ENCODE measurements at regions not wholly inside any gene's neighbourhood (a gene's known extent, or its start where the extent isn't known, plus 50 kb on each side); places are given as distances from the start of the nearest gene placed in this dataset.

DNA sequence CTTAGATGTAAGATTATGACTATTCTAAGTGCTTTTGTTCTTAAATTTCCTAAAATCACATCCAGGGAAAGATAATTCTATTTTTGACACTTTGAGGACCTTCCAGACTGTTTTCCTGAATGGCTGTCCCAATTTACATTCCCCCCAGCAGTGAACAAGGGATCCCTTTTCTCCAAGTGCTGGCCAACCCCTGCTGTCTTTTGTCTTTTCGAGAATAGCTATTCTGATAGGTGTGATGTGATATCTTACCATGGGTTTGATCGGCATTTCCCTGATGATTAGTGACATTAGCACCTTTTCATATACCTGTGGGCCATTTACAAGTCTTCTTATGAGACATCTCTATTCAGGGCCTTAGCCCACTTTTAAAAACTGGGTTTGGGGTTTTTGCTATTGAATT, 526.7 kb upstream of the FZD8 start:
- TF ChIP-seq, protein P1, sequence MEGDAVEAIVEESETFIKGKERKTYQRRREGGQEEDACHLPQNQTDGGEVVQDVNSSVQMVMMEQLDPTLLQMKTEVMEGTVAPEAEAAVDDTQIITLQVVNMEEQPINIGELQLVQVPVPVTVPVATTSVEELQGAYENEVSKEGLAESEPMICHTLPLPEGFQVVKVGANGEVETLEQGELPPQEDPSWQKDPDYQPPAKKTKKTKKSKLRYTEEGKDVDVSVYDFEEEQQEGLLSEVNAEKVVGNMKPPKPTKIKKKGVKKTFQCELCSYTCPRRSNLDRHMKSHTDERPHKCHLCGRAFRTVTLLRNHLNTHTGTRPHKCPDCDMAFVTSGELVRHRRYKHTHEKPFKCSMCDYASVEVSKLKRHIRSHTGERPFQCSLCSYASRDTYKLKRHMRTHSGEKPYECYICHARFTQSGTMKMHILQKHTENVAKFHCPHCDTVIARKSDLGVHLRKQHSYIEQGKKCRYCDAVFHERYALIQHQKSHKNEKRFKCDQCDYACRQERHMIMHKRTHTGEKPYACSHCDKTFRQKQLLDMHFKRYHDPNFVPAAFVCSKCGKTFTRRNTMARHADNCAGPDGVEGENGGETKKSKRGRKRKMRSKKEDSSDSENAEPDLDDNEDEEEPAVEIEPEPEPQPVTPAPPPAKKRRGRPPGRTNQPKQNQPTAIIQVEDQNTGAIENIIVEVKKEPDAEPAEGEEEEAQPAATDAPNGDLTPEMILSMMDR (IDR thresholded peaks at IDR 0.05), result no peak
- no peak for TF ChIP-seq POLR2A (IDR thresholded peaks at IDR 0.05)
- H3K9me3 ChIP-seq, result no peaks in the 10 kb centered on the region
- no peak overlapping the region for H3K4me3 ChIP-seq
- no peaks in the 10 kb centered on the region for H3K4me1 ChIP-seq
- no peak for ATAC-seq
- H3K27ac ChIP-seq, result no peak overlapping the region
- intact Hi-C loops (cut with DNase I), result no loop called here
- no peaks in the 10 kb centered on the region for H3K36me3 ChIP-seq (replicated peaks in 1 of 2; ENCODE audit: insufficient read depth in 1 of 2, low read depth in 2 of 2)
- DNase-seq, result no peak
- no peaks in the 10 kb centered on the region for H3K27me3 ChIP-seq
- 68 to 69% methylated on average over 2 of the region's 2 CpGs for WGBS, 2 donors

DNA sequence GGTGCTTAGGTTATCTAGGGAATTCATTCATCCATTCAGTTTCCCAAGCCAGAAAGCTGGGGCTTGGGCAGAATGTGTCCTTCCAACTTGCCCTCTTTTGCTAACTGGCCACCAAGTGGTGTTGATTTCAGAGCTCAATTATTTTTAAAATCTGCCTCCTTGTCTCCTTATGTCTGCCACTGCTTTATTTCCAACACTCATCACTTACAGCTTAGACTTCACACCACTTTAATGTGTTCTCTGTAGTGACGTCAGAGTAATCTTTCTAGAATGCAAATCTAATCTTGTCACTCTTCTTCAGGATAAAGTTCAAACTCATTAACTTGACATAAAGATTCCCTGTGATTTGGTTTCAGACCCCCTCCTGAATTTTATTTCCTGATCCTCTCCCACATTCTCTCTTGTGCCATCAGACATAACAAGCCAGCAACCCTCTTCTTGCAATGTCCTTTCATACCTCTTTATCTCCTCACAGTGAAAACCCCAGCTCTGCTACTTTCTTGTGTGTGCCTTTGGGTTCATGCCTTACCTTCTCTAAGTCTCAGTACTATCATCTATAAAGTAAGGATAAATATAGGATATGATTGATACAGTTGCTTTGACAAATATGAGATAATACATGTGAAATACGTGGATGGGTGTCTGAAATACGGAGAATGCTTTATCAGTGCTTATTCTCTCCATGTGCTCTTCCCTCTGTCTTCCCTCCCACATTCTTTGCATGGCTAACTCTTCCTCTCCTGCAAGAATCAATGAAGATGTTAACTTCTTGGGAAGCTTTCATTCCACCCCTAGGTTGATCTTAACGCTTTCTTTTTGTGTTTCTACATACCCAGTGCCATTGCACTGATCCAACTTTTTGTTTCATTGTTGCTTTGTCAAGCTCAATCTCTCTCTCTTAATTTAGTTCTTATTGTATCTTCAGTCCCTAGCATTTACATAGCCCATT, 522.7 kb upstream of the FZD8 start:
- Histone ChIP-seq H3K27ac (no peak overlapping the region), H3K27me3 (no peaks in the 10 kb centered on the region), H3K9me3 (no peaks in the 10 kb centered on the region), H3K4me1 (no peaks in the 10 kb centered on the region), H3K4me3 (no peak overlapping the region), H3K36me3 (replicated peaks in 1 of 2; ENCODE audit: insufficient read depth in 1 of 2, low read depth in 2 of 2) (no peaks in the 10 kb centered on the region)
- TF ChIP-seq, protein P1 (IDR thresholded peaks at IDR 0.05), result no peak
- no peak for TF ChIP-seq POLR2A (IDR thresholded peaks at IDR 0.05)
- no peak for DNase-seq
- ATAC-seq, result no peak
- 62 to 68% methylated on average over 4 of the region's 4 CpGs for WGBS, 2 donors
- intact Hi-C loops (cut with DNase I), result no loop called here

DNA sequence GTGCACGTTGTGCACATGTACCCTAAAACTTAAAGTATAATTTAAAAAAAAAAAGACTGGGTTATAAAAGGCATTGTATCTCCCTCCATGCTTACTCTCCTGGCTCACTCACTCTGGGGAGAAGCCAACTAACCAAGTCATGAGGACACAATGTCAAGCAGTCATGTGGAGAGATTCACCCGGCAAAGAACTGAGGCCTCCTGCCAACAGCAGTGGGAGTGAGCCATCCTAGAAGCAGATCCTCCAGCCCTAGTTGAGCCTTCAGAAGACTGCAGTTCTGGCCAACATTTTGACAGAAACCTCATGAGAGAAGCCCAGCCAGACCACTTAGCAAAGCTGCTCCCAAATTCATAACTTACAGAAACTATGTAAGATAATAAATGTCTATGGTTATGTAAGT, 521.7 kb upstream of the FZD8 start:
- 92 to 93% methylated on average over 2 of the region's 2 CpGs for WGBS, 2 donors
- Histone ChIP-seq H3K4me1 (no peaks in the 10 kb centered on the region), H3K4me3 (no peak overlapping the region), H3K9me3 (no peaks in the 10 kb centered on the region), H3K36me3 (replicated peaks in 1 of 2; ENCODE audit: insufficient read depth in 1 of 2, low read depth in 2 of 2) (no peaks in the 10 kb centered on the region), H3K27me3 (no peaks in the 10 kb centered on the region), H3K27ac (no peak overlapping the region)
- ATAC-seq, result no peak
- intact Hi-C loops (cut with DNase I), result no loop called here
- TF ChIP-seq POLR2A (IDR thresholded peaks at IDR 0.05), result no peak
- TF ChIP-seq, protein P1 (IDR thresholded peaks at IDR 0.05), result no peak
- DNase-seq, result peak in 1 of 4 donors; percentile 28

DNA sequence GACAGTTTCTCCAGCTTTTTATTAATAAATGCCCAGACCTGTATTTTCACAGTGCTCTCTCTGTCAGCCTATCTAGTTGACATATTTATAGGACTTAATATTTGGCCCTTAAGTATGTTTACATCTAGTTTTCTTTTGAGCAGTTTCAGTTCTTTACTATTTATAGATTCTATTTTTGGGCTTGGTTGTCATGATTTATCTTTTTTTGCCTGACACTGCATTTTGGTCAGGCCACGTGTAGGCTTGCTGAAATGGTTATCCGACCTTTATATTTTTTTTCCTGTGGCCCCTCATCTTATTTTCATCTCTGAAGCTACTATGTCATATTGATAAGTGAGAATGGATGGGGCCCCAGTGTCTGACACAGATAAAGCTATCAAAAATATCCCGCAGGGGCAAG, 515.4 kb upstream of the FZD8 start:
- TF ChIP-seq, protein P1 (IDR thresholded peaks at IDR 0.05), result no peak
- TF ChIP-seq POLR2A (IDR thresholded peaks at IDR 0.05), result no peak
- no peaks in the 10 kb centered on the region for H3K4me1 ChIP-seq
- intact Hi-C loops (cut with DNase I), result no loop called here
- H3K4me3 ChIP-seq, result no peak overlapping the region
- no peak for ATAC-seq
- no peak for DNase-seq
- no peaks in the 10 kb centered on the region for H3K9me3 ChIP-seq
- H3K36me3 ChIP-seq (replicated peaks in 1 of 2; ENCODE audit: insufficient read depth in 1 of 2, low read depth in 2 of 2), result no peaks in the 10 kb centered on the region
- 56 to 72% methylated on average over 3 of the region's 3 CpGs for WGBS, 2 donors
- H3K27ac ChIP-seq, result no peak overlapping the region
- H3K27me3 ChIP-seq, result no peaks in the 10 kb centered on the region

DNA sequence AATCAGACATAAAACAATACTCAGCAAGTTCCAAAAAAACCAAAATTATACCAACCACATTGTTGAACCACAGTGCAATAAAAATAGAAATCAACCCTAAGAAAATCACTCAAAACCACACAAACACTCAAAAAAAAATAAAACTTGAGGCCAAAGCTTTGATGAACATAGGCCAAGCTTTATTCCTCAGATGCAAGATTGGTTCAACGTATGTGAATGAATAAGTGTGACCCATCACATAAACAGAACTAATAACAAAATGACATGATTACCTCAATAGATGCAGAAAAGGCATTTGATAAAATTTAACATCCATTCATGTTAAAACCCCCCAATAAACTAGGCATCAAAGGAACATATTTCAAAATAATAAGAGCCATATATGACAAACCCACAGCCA, 506.1 kb upstream of the FZD8 start:
- H3K36me3 ChIP-seq (replicated peaks in 1 of 2; ENCODE audit: insufficient read depth in 1 of 2, low read depth in 2 of 2), result no peaks in the 10 kb centered on the region
- H3K27ac ChIP-seq, result no peak overlapping the region
- TF ChIP-seq POLR2A (IDR thresholded peaks at IDR 0.05), result no peak
- TF ChIP-seq, protein P1 (IDR thresholded peaks at IDR 0.05), result no peak
- no peaks in the 10 kb centered on the region for H3K4me1 ChIP-seq
- 91% methylated on average over 1 of the region's 1 CpG for WGBS, 2 donors
- intact Hi-C loops (cut with DNase I), result no loop called here
- H3K27me3 ChIP-seq, result no peaks in the 10 kb centered on the region
- no peak overlapping the region for H3K4me3 ChIP-seq
- DNase-seq, result no peak
- ATAC-seq, result no peak
- peaks cover 0 to 3% (median 0%) of the 10 kb centered on the region in 3 donors for H3K9me3 ChIP-seq
